GM12891 (cell line): ENCODE measurements at regions not wholly inside any gene's neighbourhood (a gene's known extent, or its start where the extent isn't known, plus 50 kb on each side); places are given as distances from the start of the nearest gene placed in this dataset.
"Not testable (repeated sequence)": the region's sequence is repeated elsewhere in the genome, so short reads cannot be mapped to it uniquely, and the experiment has no call there.

Experiments used
- DNase-seq: peaks from one replicate; pipeline ENCODE4 v3.0.0; 2011; ENCODE audit warnings: low spot score; ENCODE audit not compliant: insufficient read length
- FAIRE-seq: peaks from 2 replicates; lab custom pipeline; 2011; peaks lifted over from hg19 to GRCh38; lab: Jason Lieb, UNC
- PAX5 ChIP-seq: IDR thresholded peaks from 2 replicates; pipeline ENCODE4 v1.6.1; 2011; ENCODE audit warnings: low read length, moderate library complexity, mild to moderate bottlenecking; ENCODE audit not compliant: insufficient read depth, severe bottlenecking
- POLR2A ChIP-seq: IDR thresholded peaks from 2 replicates; pipeline ENCODE4 v1.6.1; 2011; ENCODE audit warnings: low read depth, low read length, control low read depth
- POLR2AphosphoS5 ChIP-seq: IDR thresholded peaks from 2 replicates; pipeline ENCODE4 v1.6.1; 2011; ENCODE audit warnings: low read depth, low read length, control low read depth
- POU2F2 ChIP-seq: IDR thresholded peaks from 2 replicates; pipeline ENCODE4 v1.6.1; 2011; ENCODE audit warnings: low read depth, mild to moderate bottlenecking, control low read depth, low read length, moderate library complexity
- SPI1 ChIP-seq: IDR thresholded peaks from 2 replicates; pipeline ENCODE4 v1.6.1; 2011; ENCODE audit warnings: low read depth, low read length, control low read depth
- TAF1 ChIP-seq: IDR thresholded peaks from 2 replicates; pipeline ENCODE4 v1.6.1; 2011; ENCODE audit warnings: low read depth, low read length, control low read depth

GRCh38 chr16:21524068-21524751 is 75.2 kb upstream of the METTL9 start:
- TF ChIP-seq POLR2A, result no peak
- TF ChIP-seq PAX5, result no peak
- TF ChIP-seq SPI1, result no peak
- TF ChIP-seq TAF1, result no peak
- no peak for TF ChIP-seq POLR2AphosphoS5
- no peak for TF ChIP-seq POU2F2
- no peak for FAIRE-seq
- DNase-seq, result no peak

GRCh38 chr16:21524752-21525028 is 74.7 kb upstream of the METTL9 start:
- peak; percentile 66 for FAIRE-seq
- not testable (repeated sequence) for DNase-seq

GRCh38 chr16:21525029-21525895 is 74.1 kb upstream of the METTL9 start:
- FAIRE-seq, DNase-seq: not testable (repeated sequence)

- not testable (repeated sequence) for DNase-seq, FAIRE-seq
Observed at GRCh38 chr16:21525956-21526922, 73.1 kb upstream of the METTL9 start.

- no peak for TF ChIP-seq POLR2A
- no peak for TF ChIP-seq PAX5
- no peak for TF ChIP-seq SPI1
- TF ChIP-seq TAF1, result no peak
- TF ChIP-seq POLR2AphosphoS5, result no peak
- TF ChIP-seq POU2F2, result no peak
- DNase-seq (no peak), FAIRE-seq (no peak)
Observed at GRCh38 chr16:21526923-21527807, 72.2 kb upstream of the METTL9 start.

- FAIRE-seq, DNase-seq: not testable (repeated sequence)
Observed at GRCh38 chr16:21529060-21529658, 70.2 kb upstream of the METTL9 start.

GRCh38 chr16:21530729-21531383 is 68.5 kb upstream of the METTL9 start:
- not testable (repeated sequence) for FAIRE-seq, DNase-seq

GRCh38 chr16:21532996-21533395 is 66.4 kb upstream of the METTL9 start:
- not testable (repeated sequence) for FAIRE-seq, DNase-seq

GRCh38 chr16:21533474-21533873 is 65.9 kb upstream of the METTL9 start:
- DNase-seq, FAIRE-seq: not testable (repeated sequence)

GRCh38 chr16:21534561-21534960 is 64.8 kb upstream of the METTL9 start:
- FAIRE-seq, DNase-seq: not testable (repeated sequence)

- DNase-seq, FAIRE-seq: not testable (repeated sequence)
Observed at GRCh38 chr16:21535201-21535600, 64.2 kb upstream of the METTL9 start.

GRCh38 chr16:21536740-21537139 is 62.6 kb upstream of the METTL9 start:
- DNase-seq, FAIRE-seq: not testable (repeated sequence)

- DNase-seq, FAIRE-seq: not testable (repeated sequence)
Observed at GRCh38 chr16:21537598-21537997, 61.8 kb upstream of the METTL9 start.

GRCh38 chr16:21539107-21539618 is 60.2 kb upstream of the METTL9 start:
- not testable (repeated sequence) for FAIRE-seq, DNase-seq
